DND-41 (cell line): ENCODE measurements at regions not wholly inside any gene's neighbourhood (a gene's known extent, or its start where the extent isn't known, plus 50 kb on each side); places are given as distances from the start of the nearest gene placed in this dataset.

Source experiments
- CTCF ChIP-seq: IDR thresholded peaks from 2 replicates; pipeline ENCODE4 v1.5.1; 2012; ENCODE audit warnings: borderline replicate concordance, low read length, moderate library complexity, mild to moderate bottlenecking; ENCODE audit not compliant: poor library complexity, severe bottlenecking; ENCODE audit errors: extremely low read depth
- EZH2 ChIP-seq: IDR thresholded peaks from 3 replicates; pipeline ENCODE4 v1.6.1; 2012; ENCODE audit warnings: borderline replicate concordance, low read depth, mild to moderate bottlenecking, moderate library complexity, low read length, inconsistent platforms; ENCODE audit not compliant: severe bottlenecking

GRCh38 chr12:108392284-108392683, 53.2 kb upstream of the CMKLR1 start:
- no peak for TF ChIP-seq CTCF
- no peak for TF ChIP-seq EZH2
